Liver (tissue), 8 donors: ENCODE measurements at regions not wholly inside any gene's neighbourhood (a gene's known extent, or its start where the extent isn't known, plus 50 kb on each side); places are given as distances from the start of the nearest gene placed in this dataset.

Experiments
- DNase-seq: peaks from one replicate; pipeline ENCODE4 v3.0.0-alpha.2; 2017; ENCODE audit warnings: low spot score
- H3K27ac ChIP-seq, 2 donors: one replicate each; pipeline ENCODE4 v1.7.0; 2013; ENCODE audit warnings: inconsistent platforms in 2 of 2, low read length in 2 of 2, control low read depth in 1 of 2, low read depth in 1 of 2, mild to moderate bottlenecking in 1 of 2
- H3K27me3 ChIP-seq, 4 donors: one replicate each; pipeline versions ENCODE4 v1.6.1 to v1.7.0; 2013; ENCODE audit warnings: low read length in 3 of 4, inconsistent platforms in 1 of 4, mild to moderate bottlenecking in 1 of 4, moderate library complexity in 1 of 4; ENCODE audit not compliant: control insufficient read depth in 4 of 4, insufficient read depth in 4 of 4
- H3K36me3 ChIP-seq, 4 donors: one replicate each; pipeline versions ENCODE4 v1.6.1 to v1.7.0; 2013; ENCODE audit warnings: low read length in 3 of 4, mild to moderate bottlenecking in 3 of 4, low read depth in 1 of 4, moderate library complexity in 1 of 4; ENCODE audit not compliant: control insufficient read depth in 4 of 4, insufficient read depth in 3 of 4
- H3K4me1 ChIP-seq, 4 donors: one replicate each; pipeline versions ENCODE4 v1.6.1 to v1.7.0; 2013; ENCODE audit warnings: low read length in 3 of 4, mild to moderate bottlenecking in 3 of 4, moderate library complexity in 1 of 4; ENCODE audit not compliant: control insufficient read depth in 4 of 4, insufficient read depth in 4 of 4
- H3K4me3 ChIP-seq, 3 donors: one replicate each; pipeline versions ENCODE4 v1.6.1 to v1.7.0; 2013; ENCODE audit warnings: low read length in 3 of 3, control low read depth in 1 of 3, low read depth in 1 of 3, mild to moderate bottlenecking in 1 of 3
- H3K9ac ChIP-seq, 2 donors: one replicate each; pipeline ENCODE4 v1.7.0; 2013; ENCODE audit warnings: low read length in 2 of 2, mild to moderate bottlenecking in 2 of 2, moderate library complexity in 2 of 2, control low read depth in 1 of 2, low read depth in 1 of 2
- H3K9me3 ChIP-seq, 4 donors: one replicate each; pipeline versions ENCODE4 v1.6.1 to v1.7.0; 2013; ENCODE audit warnings: low read length in 3 of 4; ENCODE audit not compliant: control insufficient read depth in 4 of 4
- ATF3 ChIP-seq: IDR thresholded peaks from 2 replicates; pipeline ENCODE4 v1.6.1; 2016; ENCODE audit warnings: antibody characterized with exemption
- FOXA1 ChIP-seq: IDR thresholded peaks from 2 replicates; pipeline ENCODE4 v1.6.1; 2016; ENCODE audit warnings: antibody characterized with exemption
- FOXA2 ChIP-seq: IDR thresholded peaks from 2 replicates; pipeline ENCODE4 v1.6.1; 2016; ENCODE audit warnings: antibody characterized with exemption
- GABPA ChIP-seq, 2 donors: IDR thresholded peaks in 1 of 2; conservative IDR thresholded peaks in 1 of 2; 2 replicates each; pipeline ENCODE4 v1.6.1; 2016; ENCODE audit warnings: antibody characterized with exemption in 2 of 2, mild to moderate bottlenecking in 1 of 2, moderate library complexity in 1 of 2
- HNF4A ChIP-seq, 2 donors: conservative IDR thresholded peaks; 2 replicates each; pipeline ENCODE4 v1.6.1; 2016; ENCODE audit warnings: antibody characterized with exemption in 2 of 2, mild to moderate bottlenecking in 2 of 2
- JUND ChIP-seq, 2 donors: IDR thresholded peaks; 2 replicates each; pipeline ENCODE4 v1.6.1; 2016; ENCODE audit warnings: antibody characterized with exemption in 2 of 2
- NR2F2 ChIP-seq: IDR thresholded peaks from 2 replicates; pipeline ENCODE4 v1.6.1; 2016; ENCODE audit warnings: antibody characterized with exemption
- RAD21 ChIP-seq, 2 donors: IDR thresholded peaks; 2 replicates each; pipeline ENCODE4 v1.6.1; 2016; ENCODE audit warnings: antibody characterized with exemption in 2 of 2, mild to moderate bottlenecking in 2 of 2
- SP1 ChIP-seq: IDR thresholded peaks from 2 replicates; pipeline ENCODE4 v1.6.1; 2018; ENCODE audit warnings: antibody characterized with exemption, mild to moderate bottlenecking
- TAF1 ChIP-seq: conservative IDR thresholded peaks from 2 replicates; pipeline ENCODE4 v1.6.1; 2016; ENCODE audit warnings: antibody characterized with exemption, mild to moderate bottlenecking
- YY1 ChIP-seq: IDR thresholded peaks from 2 replicates; pipeline ENCODE4 v1.6.1; 2016; ENCODE audit warnings: antibody characterized with exemption, mild to moderate bottlenecking
- ZBTB33 ChIP-seq: IDR thresholded peaks from 2 replicates; pipeline ENCODE4 v1.6.1; 2016; ENCODE audit warnings: antibody characterized with exemption
- WGBS: extraction: QIAGEN DNeasy Blood & Tissue Kit; methylation state at CpG from one replicate; pipeline ENCODE4 v1.1.7; 2013; 5-methylcytosine and 5-hydroxymethylcytosine counted together
- TF ChIP-seq, protein P1 (sequence below): IDR thresholded peaks from 2 replicates; pipeline ENCODE4 v1.6.1; 2016; ENCODE audit warnings: antibody characterized with exemption, mild to moderate bottlenecking
- TF ChIP-seq, protein P2 (sequence below): fragments of 150-350 bp; IDR thresholded peaks from 2 replicates; pipeline ENCODE4 v1.5.1; 2017; ENCODE audit warnings: improper control_type of control experiment, low read depth, low read length; ENCODE audit not compliant: missing input control
- donor health status: healthy.
- donor health status: healthy.
- donor health status: healthy.
- donor health status: healthy.
- donor health status: healthy.

DNA sequence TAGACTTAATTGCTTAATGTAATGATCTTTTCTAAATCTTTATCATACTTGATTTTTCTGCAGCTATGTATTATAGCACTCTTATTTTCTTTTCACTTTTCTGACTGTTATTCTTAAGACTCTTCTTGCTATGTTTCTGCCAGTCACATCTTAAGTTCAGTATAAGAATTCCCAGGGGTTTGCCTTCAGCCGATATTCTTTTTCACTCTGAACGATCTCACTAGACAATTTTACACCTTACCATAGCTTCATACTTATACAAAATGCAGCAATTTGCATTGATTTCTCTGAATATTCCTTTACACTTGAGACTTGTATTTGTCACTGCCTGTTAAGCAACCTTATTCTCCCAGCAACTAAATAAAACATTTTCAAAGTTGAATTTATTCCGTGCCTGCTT is 242.5 kb upstream of the OLFM3 start:
- Histone ChIP-seq H3K4me1 (no peaks in the 10 kb centered on the region), H3K27me3 (no peaks in the 10 kb centered on the region), H3K36me3 (no peaks in the 10 kb centered on the region), H3K4me3 (no peak overlapping the region), H3K9me3 (no peaks in the 10 kb centered on the region), H3K9ac (no peak overlapping the region), H3K27ac (no peak overlapping the region)
- TF ChIP-seq GABPA (IDR thresholded peaks at IDR 0.05 in 1 of 2, conservative IDR thresholded peaks at IDR 0.05 in 1 of 2) (no peak), SP1 (no peak), JUND (IDR thresholded peaks at IDR 0.05) (no peak), ZBTB33 (no peak), RAD21 (IDR thresholded peaks at IDR 0.05) (no peak), ATF3 (no peak), HNF4A (conservative IDR thresholded peaks at IDR 0.05) (no peak), FOXA2 (no peak), FOXA1 (no peak)
- TF ChIP-seq, protein P1, sequence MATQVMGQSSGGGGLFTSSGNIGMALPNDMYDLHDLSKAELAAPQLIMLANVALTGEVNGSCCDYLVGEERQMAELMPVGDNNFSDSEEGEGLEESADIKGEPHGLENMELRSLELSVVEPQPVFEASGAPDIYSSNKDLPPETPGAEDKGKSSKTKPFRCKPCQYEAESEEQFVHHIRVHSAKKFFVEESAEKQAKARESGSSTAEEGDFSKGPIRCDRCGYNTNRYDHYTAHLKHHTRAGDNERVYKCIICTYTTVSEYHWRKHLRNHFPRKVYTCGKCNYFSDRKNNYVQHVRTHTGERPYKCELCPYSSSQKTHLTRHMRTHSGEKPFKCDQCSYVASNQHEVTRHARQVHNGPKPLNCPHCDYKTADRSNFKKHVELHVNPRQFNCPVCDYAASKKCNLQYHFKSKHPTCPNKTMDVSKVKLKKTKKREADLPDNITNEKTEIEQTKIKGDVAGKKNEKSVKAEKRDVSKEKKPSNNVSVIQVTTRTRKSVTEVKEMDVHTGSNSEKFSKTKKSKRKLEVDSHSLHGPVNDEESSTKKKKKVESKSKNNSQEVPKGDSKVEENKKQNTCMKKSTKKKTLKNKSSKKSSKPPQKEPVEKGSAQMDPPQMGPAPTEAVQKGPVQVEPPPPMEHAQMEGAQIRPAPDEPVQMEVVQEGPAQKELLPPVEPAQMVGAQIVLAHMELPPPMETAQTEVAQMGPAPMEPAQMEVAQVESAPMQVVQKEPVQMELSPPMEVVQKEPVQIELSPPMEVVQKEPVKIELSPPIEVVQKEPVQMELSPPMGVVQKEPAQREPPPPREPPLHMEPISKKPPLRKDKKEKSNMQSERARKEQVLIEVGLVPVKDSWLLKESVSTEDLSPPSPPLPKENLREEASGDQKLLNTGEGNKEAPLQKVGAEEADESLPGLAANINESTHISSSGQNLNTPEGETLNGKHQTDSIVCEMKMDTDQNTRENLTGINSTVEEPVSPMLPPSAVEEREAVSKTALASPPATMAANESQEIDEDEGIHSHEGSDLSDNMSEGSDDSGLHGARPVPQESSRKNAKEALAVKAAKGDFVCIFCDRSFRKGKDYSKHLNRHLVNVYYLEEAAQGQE: no peak
- TF ChIP-seq, protein P2, sequence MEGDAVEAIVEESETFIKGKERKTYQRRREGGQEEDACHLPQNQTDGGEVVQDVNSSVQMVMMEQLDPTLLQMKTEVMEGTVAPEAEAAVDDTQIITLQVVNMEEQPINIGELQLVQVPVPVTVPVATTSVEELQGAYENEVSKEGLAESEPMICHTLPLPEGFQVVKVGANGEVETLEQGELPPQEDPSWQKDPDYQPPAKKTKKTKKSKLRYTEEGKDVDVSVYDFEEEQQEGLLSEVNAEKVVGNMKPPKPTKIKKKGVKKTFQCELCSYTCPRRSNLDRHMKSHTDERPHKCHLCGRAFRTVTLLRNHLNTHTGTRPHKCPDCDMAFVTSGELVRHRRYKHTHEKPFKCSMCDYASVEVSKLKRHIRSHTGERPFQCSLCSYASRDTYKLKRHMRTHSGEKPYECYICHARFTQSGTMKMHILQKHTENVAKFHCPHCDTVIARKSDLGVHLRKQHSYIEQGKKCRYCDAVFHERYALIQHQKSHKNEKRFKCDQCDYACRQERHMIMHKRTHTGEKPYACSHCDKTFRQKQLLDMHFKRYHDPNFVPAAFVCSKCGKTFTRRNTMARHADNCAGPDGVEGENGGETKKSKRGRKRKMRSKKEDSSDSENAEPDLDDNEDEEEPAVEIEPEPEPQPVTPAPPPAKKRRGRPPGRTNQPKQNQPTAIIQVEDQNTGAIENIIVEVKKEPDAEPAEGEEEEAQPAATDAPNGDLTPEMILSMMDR: no peak
- 72% methylated on average over 3 of the region's 3 CpGs for WGBS
- no peak for DNase-seq

- Histone ChIP-seq H3K9me3 (no peaks in the 10 kb centered on the region), H3K27ac (no peak overlapping the region), H3K9ac (no peak overlapping the region), H3K4me3 (no peak overlapping the region), H3K27me3 (no peaks in the 10 kb centered on the region), H3K36me3 (no peaks in the 10 kb centered on the region), H3K4me1 (no peaks in the 10 kb centered on the region)
- no peak for DNase-seq
- no peak for TF ChIP-seq YY1
- TF ChIP-seq, protein P2: no peak
- no peak for TF ChIP-seq NR2F2
- TF ChIP-seq ZBTB33: no peak
- no peak for TF ChIP-seq FOXA2
- TF ChIP-seq SP1: no peak
- TF ChIP-seq RAD21 (IDR thresholded peaks at IDR 0.05): no peak
- TF ChIP-seq TAF1: no peak
- no peak for TF ChIP-seq FOXA1
- TF ChIP-seq HNF4A (conservative IDR thresholded peaks at IDR 0.05): no peak
- 86% methylated on average over 31 of the region's 31 CpGs for WGBS
Measured at GRCh38 chr1:102234753-102235359, 238.1 kb upstream of the OLFM3 start.
